NCI-H2227 (cell line): ENCODE measurements at regions not wholly inside any gene's neighbourhood (a gene's known extent, or its start where the extent isn't known, plus 50 kb on each side); places are given as distances from the start of the nearest gene placed in this dataset.

Experiments
- DNase-seq: peaks from one replicate; lab custom pipeline; 2025; ENCODE audit not compliant: unreplicated experiment; lab: John Stamatoyannopoulos, UW

DNA sequence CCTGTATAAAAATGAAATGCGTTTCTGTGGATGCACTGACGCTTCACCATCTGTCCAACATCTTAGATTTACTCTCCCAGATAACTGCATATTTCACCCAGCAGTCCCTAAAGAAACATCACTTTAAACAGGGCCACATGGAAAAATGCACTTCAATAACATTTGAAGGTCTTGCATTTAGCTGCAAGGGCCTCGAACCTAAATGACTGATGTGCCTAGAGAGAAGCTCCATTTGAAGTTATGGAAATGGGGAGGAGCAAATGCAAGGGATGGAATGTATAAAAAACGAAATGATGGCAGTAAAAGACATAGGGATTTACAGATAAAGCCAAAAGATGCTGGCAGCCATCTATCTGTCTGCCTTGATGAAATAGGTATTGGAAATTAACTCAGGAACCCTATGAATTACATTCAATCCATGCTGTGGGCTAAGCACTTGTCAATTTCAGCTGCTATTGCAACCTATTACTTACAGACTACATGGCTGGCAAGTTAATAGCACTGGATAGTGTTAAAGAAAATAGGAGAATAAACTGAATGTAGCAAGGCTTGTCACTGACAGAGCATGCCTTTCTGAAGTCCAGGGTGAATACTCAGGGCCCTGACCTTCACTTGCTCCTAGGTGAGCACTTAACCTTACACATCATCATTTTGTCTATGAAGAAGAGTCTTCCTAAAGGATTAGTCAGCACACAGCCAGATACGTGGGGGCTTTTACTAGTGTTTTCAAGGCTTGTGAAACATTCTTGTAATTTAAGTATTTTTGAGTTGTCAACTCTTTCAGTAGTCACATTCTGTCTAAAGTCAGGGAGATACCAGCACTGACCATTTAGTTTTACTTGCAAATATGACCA lies 963.4 kb downstream of the PCDH17 start:
- no peak for DNase-seq

- DNase-seq, result no peak
Observed at GRCh38 chr13:58597552-58597951, 966.0 kb downstream of the PCDH17 start.

DNA sequence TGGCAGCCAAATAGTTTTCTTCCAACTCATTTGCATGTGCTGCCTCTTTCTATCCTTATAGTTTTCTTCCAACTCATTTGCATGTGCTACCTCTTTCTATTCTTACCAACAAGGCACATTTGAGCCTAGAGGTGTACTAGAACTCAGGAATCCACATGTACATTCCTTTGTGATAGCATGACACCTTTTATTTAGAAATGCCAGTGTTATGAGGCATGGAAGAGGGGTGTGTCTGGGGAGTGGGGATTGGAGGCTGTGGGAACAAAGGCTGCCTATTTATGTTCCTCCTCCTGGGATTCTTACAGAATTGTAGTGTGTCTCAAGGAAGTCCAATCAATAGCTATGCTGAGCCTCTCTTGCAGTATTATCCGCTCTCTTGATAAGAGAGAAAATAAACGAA lies 966.7 kb downstream of the PCDH17 start:
- DNase-seq, result no peak

- no peak for DNase-seq
Observed at GRCh38 chr13:58611117-58611516, 979.6 kb downstream of the PCDH17 start.

GRCh38 chr13:58617880-58618665 lies 986.5 kb downstream of the PCDH17 start:
- DNase-seq, result no peak

DNA sequence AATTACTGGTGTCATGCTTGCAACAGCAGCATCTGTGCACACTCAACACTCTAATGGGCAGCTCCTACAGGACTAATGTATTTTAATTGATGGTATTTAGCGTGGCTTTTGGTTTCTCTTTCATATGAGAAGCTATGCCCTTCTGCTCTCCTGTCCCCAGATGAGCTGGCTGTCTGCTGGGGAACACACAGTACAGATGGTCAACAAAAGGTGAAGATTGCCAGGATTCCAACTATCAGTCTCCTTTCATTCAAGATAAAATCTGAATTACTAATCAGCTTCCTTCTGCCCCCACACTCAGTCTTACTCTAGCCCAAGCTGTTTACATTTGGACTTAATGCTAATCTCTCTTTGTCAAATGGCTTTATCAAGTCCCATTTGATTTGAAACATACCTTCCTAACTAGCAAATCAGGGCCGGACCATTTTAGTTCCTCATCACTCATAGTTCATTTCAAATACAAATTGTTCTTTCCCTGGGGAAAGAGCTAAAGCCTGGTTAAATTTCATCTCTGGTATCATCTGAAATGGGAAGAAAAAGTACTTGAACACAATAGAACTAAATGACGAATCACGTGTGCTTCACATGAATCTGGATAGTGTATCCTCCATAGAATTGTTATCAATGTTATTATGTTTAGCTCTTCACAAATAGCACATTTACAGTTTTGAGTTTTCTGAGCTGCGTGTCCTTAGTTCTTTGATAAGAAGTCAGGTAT lies 988.0 kb downstream of the PCDH17 start:
- no peak for DNase-seq

DNA sequence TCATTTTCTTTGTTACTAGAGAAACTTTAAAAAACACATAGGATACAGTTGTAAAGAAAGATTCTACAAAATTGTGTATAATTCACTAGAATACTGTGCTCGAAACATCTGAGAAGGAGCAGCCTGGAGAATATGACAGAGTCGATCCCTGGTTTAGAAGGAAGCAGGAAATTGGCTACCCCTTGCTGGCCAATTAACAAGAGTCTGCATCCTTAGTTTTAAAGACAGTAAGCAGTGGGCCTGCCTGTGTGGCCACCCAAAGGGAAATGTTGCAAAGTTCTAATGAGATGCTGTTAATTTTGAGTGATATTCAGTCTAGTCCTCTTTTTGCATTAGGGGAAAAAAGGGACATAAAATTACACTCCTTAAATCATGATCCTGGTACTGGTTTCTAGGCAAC lies 988.6 kb downstream of the PCDH17 start:
- DNase-seq, result no peak

- DNase-seq, result no peak
Observed at GRCh38 chr13:58625703-58626389, 994.3 kb downstream of the PCDH17 start.

DNA sequence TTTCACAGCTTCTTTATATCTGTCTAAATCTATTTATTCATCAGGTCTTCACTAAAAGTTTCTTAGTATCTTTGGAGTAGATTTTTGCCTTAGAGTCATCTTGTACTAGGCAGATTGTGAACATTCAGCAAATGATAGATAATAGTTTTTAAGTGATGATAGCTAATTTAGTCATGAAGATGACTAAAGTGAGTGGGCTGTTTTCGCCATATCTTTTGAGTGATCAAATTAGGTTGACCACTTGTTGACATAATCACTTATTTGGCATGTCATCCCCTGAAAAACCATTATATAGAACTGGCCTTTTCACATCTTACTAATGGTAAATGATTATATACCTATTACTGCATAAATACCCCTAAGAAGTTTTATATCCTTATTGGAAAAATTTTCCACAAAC lies 999.2 kb downstream of the PCDH17 start:
- no peak for DNase-seq

DNA sequence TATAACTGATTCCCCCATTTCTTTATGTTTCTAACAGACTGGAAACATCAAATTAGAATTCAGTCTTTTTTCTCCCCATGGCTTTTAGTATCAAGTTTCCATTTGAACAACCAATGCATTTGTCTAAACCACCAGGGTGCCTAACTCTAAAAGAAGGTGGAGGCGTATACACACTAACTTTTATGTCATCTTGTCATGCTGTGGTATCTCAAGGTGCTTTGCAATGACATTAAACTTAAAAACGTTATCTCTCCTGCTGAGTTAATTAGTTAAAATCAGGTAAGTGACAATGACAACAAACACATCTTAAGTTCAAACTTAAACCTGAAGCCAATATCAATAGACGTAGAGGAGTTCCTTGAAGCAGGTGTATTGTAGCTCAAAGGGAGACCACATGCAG lies 1001.7 kb downstream of the PCDH17 start:
- DNase-seq, result no peak

- DNase-seq, result no peak
Observed at GRCh38 chr13:58655086-58655485, 1023.5 kb downstream of the PCDH17 start.

GRCh38 chr13:58660826-58661225 lies 1029.3 kb downstream of the PCDH17 start:
- DNase-seq, result no peak

GRCh38 chr13:58666331-58666730 lies 1034.8 kb downstream of the PCDH17 start:
- DNase-seq, result no peak

GRCh38 chr13:58667096-58667495 lies 1035.6 kb downstream of the PCDH17 start:
- no peak for DNase-seq

GRCh38 chr13:58680115-58680514 lies 1048.6 kb downstream of the PCDH17 start:
- DNase-seq, result no peak

DNA sequence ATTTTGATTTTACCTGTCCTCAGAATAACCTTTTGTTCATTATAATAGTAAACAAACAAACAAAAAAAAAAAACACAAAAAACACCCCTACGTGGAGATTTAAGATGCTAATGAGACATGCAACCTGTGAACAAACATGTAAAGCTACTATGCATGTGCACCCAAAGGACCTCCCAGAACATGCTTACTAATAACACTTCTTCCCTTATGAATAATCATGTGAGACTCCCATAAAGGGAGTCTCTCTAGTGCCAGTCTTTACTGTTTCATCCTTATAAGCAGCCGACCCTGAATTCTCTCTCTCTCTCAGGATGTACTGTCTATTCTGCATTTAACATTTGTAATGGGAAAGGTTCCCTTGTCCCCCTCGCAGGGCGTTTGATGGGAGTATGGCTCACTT lies 1051.1 kb downstream of the PCDH17 start:
- no peak for DNase-seq

- no peak for DNase-seq
Observed at GRCh38 chr13:58687148-58687547, 1055.6 kb downstream of the PCDH17 start.

- DNase-seq, result no peak
Observed at GRCh38 chr13:58698531-58698930, 1067.0 kb downstream of the PCDH17 start.

GRCh38 chr13:58704953-58705352 lies 1073.4 kb downstream of the PCDH17 start:
- DNase-seq, result no peak

DNA sequence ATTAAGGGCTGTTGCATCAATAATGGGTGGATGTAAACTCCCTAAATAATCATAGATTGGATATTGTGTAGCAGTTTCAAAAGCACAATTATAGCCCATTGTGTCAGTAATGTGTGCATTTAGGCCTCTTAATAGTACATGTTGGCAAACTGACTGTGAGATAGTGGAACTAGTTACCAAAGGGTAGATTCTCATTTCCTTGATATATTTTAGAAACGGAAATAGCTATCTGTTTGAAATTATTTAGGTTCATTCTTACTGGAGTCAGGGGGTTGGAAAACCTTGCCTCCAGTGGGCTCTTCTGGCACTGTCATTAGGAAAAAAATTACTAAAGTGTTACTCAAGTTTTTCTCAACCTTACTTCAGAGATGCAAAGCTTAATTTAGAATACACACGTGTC lies 1074.9 kb downstream of the PCDH17 start:
- no peak for DNase-seq

- DNase-seq, result no peak
Observed at GRCh38 chr13:58712191-58712590, 1080.6 kb downstream of the PCDH17 start.
